ENCODE measurements at regions not wholly inside any gene's neighbourhood (a gene's known extent, or its start where the extent isn't known, plus 50 kb on each side); places are given as distances from the start of the nearest gene placed in this dataset.

DNA sequence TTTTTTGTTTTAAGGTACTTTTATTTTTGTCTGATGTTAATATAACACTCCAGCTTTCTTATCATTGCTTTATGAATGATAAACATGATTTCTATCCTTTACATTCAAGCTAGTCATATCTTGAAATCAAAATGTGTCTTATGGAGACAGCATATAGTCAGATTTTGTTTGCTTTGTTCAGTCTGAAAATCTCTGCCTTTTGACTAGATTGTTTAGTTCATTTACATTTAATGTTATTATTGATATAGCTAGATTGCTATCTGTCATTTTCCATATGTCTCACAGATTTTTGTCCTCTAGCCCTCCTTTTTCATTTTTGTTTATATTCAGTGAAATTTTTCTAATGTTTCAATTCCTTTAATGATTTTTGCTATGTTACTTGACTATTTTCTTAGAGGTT lies 332.8 kb downstream of the SMOC2 start:
- no peak for DNase-seq (ENCODE audit: low spot score)

DNA sequence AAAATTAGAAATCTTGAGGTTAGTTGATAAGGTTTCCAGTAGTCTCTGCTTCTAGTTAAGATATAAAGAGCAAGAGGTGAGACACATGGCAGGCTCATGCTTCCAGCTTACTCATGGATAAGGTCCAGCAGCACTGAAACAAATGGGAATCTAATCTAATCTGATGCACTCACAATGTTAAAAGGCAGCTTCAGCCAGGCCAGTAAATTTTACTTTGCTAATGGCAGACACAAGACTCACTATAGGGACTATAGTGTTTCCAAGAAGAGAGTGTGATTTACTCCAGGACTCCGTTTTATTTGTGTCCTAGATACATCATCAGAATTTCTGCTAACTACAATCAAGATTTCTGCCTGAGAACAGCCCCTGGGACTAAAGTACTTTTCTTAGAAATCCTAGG lies 324.8 kb downstream of the SMOC2 start:
- DNase-seq (ENCODE audit: low spot score), result no peak

DNA sequence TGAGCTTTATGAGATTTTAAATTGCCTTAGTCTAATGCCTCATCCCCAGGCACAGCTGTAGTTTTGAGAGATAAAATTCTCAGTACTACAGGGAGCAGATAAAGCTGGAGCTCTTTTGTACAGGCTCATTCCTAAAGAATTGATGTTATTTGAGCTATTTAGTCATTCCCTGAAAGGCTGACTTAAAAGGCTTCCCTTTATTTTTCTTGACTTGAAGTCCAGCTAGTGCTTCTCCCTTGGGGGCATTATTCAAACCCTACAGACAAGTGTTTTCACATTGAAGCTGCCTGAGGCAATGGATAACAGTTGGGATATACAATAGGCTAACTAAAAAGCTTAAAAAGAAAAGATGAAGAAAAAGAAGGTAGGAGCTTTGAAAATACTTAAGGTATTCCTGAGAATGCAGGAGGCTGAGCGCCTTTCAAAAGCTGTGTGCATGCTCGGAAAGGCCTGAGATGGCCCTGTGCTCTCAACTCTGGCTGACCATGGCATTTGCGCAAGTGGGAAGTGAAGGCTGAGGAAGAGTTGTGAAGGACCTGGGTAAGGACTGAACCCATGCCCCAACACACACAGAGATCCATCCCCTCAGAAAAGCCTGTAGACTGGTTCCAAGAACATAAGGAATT lies 315.1 kb downstream of the SMOC2 start:
- DNase-seq (ENCODE audit: low spot score), result no peak

DNA sequence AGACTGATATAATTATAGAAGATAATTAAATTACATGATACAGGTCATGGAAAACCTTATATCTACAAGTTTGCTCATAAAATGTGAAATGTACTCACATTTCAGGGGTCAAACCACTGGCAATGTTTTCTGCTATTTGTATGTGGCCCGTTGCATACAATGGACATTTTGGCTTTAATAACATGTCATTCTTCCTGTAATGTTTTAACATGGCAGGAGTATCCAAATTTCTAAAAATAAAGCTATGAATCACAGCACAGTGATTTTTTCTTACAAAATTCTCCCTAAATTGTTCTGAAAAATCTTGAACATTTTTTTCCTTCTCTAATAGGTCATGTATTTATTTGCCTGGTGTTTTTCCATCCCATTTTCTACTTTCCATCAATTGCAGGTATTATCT lies 305.7 kb downstream of the SMOC2 start:
- no peak for DNase-seq (ENCODE audit: low spot score)

DNA sequence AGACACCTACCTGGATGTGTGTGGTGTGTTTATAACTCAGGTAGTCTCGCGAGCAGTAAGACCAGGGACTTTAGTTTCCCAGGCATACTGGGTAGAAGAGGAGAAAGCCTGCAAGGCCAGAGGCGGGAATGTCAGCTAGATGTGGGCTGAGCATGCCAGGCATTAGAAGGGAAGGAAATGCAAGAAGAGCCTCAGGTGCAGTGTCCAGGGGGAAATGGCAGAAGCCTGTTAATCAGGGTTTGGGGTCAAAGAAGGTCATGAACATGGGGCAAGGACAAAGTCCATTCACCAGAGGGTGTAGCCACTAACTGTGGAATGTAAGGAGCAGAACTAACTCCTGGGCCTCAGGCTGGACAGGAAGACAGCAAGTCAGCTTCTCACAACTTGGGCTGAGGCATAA lies 305.0 kb downstream of the SMOC2 start:
- DNase-seq (ENCODE audit: low spot score), result no peak

DNA sequence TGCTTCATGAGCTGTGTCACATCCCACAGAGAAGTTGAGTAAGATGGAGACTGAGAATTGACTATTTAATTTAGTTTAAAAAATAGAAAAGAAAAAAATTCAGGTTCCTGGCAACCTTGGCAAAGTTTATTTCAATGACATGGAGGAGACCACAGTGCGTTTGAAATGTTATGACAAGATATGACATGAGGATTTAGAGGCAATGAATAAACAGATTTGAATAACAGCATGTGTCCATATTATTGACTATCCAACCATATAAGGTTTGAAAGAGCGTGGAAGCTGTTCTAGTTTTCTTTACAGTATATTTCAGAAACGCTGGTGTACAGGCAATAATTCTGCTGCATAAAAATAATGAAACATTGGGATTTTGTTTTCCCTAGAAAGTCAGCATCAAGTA lies 303.9 kb downstream of the SMOC2 start:
- no peak for DNase-seq (ENCODE audit: low spot score)

DNA sequence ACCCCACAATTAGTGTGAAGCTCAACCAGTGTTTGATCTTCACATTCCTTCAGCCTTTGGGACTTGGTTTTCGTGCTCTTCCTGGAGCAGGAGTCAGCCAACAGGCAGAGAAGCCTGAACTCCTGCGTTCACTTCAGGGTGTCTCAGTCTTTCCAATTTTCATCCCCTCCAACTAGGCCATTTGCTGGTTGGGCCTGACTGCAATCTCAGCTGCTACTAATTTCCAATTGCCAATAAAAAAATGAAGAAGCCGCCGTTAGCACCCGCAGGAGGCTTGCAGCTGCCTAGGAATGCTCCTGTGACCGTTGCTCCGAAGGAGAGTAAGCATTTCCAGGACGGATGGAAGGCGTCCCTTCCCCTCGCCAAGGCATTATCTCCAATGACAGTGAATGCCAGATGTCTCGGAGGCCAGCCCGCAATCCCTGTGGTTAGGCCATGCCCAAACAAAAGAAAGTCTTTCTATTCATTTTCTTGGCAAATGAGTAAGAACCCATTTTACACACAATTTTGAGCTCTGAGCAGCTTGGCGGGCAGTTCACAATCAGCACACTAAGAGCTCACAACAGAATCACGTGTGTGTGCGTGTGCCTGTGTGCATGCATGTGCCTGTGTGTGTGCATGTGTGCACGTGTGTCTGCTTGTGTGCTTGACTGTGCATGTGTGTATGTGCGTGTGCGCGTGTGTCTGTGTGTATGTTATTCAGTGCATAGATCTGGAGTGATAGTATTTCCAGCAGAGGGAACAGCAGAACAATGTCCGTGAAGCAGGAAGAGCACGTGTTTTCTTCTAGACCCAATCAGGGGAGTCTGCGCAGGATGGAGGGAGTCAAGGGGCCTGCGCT lies 301.2 kb downstream of the SMOC2 start:
- DNase-seq (ENCODE audit: low spot score), result no peak

DNA sequence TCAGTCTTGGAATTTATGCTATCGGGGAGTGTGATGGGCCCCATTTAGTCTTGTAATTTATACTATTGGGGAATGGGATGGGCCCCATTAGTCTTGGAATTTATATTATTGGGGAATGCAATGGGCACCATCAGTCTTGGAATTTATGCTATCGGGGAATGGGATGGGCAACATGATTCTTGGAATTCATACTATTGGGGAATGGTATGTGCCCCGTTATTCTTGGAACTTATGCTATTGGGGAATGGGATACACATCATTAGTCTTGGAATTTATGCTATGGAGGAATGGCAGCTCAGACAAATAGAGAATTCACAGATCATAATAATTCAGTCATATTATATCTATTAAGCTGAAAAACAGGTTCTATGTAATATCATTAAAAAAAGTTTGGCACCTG lies 300.3 kb downstream of the SMOC2 start:
- no peak for DNase-seq (ENCODE audit: low spot score)

DNA sequence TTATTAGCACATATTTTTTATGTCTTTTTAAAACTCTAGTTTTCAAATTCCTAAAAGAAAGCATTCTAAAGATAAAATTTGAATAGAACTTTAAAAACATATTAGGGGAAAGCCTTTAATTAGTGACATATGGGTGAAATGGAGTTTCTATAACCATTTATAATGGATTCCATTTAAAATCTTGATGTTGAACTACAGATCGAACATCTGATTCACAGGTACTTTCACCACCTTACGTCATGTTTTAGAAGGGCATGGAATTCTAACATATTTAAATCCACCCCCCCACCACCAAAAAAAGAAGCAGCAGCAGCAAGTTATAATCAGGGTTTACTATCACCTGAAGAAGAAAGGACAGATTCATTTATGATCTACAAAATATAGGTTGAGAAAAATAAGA lies 298.4 kb downstream of the SMOC2 start:
- DNase-seq (ENCODE audit: low spot score), result no peak

DNA sequence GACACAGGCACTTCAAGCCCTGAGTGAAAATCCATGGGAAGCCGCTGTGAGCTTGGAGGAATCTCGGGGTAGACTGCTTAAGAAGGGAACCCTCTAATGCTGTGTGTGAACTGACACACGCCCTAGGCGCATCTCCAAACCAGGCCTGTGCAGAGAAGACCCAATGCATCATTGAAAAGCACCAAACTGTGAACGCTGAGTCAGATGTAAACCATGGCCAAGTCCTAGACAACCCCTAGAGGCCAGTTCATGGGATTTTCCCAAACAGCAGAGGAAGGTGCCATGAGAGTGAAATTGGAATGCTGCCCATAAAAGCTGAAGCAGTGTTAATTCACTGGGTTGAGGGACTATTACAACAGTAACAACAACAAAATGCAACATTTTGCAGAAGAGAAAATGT lies 296.5 kb downstream of the SMOC2 start:
- DNase-seq (ENCODE audit: low spot score), result no peak

DNA sequence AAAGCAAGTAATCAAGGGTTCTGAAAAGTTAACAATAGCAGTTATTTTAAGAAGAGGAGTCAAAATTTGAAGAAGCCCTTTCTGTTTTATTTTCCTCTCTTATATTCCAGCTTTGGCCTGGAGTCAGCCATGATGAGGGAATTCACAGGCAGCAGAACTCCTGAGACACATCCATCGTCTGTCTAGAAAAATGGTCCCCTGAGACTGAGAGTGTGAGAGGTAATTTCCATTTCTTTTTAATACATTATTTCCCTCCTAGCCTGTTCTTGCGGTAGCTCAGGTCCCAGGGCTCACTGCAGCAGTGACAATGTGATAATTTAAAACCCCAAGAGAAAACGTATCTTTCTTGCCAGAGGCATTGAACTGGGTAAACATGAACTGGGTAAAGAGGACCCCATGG lies 296.0 kb downstream of the SMOC2 start:
- DNase-seq (ENCODE audit: low spot score), result no peak

DNA sequence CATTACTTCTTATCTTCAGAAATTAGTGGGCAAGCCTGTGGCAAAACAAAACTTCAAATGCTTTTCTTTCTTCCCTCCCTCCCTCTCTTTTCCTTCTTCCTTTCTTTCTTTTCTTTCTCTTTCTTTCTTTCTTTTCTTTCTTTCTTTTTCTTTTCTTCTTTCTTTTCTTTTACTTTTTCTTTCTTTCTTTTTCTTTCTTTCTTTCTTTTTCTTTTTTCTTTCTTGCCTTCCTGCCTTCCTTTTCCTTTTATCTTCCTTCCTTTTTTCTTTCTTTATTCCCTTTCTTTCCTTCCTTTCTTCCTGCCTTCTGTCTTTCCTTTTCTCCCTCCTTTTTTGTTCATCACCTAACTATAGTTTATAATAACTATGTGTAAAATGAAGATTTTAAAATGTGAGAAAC lies 295.1 kb downstream of the SMOC2 start:
- no peak for DNase-seq (ENCODE audit: low spot score)

DNA sequence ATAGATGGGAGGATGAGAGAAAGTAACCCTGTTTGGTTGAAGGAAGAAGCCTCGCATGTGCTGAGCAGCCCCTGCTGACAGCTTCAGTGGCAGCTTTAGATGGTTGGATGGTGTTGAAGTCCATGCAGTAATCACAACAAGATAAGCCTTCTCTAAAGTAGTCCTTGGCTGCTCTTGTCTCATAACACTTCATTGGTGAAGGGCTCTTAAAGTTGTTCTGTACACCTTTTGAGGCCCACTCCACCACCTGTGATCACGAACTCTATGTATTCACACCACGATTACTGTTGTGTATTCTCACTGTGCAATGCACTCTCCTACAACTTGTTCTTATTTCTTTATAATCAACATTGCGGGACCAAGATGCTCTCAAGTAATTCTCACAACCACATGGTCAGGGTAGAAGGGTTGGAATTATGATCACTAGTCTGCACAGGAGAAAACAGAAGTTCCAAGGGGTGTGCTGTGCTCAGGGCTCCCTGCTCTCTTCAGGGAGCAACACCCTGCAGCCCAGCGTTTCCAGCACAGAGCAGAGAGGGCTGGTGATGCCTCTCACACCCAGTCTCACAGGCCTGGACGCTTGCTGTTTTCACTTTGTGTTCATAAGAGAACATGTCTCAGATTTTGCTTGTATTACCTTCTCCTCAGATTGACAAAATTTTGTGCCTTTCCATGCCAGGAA lies 294.4 kb downstream of the SMOC2 start:
- DNase-seq (ENCODE audit: low spot score), result no peak

DNA sequence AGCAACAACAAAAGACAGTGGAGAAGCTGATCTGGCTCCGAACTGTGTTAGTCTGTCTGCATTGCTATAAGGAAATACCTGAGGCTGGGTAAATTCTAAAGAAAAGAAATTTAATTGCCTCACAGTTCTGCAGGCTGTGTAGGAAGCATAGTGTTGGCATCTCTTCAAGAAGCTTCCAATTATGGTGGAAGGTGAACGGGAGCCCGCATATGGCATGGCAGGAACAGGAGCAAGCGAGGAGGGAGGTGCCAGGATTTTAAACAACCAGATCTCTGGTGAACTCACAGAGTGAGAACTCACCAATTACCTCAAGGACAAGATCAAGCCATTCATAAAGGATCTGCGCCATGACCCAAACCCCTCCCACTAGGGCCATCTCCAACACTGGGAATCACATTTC lies 293.5 kb downstream of the SMOC2 start:
- no peak for DNase-seq (ENCODE audit: low spot score)

DNA sequence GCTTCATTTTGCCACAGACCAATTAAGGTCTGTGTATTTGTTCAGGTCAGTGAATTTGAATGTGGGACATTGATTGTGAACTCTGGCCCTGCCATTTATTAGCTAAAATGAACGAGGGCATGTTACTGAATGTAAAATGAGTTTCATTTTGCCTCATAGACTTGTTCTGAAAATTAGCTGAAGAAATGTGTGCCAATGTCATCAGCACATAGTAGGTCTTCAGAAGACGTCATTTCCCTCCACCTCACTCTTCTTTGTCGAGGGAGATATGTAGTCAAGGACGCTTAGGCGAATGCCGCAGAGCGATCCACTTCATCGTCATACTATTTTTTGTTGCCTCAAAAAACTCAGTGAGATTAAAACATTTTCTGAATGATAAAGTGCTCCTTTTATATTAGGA lies 291.7 kb downstream of the SMOC2 start:
- DNase-seq (ENCODE audit: low spot score), result no peak

DNA sequence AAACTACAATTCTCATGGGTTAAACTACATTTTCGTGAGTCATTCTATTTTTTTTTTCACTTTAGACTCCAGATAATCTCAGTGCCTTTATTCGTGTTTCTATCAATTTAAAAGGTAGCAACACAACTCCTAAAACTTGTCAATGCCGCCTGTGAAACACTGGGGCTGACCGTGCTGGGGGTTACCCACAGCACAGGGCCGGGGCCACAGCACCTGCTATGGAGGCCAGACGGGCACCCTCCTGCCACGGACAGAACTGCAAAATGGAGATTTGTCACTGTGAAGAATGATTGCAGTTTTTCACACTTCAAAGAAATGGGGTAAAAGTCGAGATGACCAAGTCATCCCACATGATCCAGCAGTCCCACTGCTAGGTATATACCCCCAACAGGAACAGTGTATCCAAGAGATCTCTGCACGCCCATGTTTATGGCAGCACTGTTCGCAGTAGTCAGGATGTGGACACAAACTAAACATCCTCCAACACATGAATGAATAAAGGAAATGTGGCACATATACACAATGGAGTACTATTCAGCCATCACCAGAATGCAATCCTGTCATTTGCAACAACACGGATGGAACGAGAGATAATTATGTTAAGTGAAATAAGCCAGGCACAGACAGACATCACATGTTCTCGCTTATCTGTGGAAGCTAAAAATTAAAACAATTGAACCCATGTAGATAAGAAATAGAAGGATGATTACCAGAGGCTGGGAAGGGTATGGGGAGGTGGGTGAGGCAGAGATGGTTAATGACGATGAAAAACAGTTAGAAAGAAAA lies 290.1 kb downstream of the SMOC2 start:
- DNase-seq (ENCODE audit: low spot score), result no peak

DNA sequence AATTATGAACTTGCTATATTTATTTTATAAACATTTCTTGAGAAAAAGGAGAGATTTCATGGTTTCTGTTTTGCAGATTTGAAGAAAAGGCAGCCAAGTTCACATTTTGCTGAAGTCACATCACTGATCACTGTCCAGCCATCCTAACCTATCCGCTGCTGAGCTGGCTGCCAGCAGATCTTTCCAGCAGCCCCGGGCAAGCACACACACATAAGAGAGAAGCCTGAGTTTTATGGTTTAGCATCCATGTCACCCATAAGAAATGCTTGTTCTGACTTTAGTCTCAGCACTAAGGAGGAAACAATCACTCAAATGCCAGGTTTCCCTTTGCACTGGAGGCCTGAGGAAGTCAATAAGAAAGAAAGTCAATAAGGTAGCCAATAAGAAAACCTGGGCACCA lies 287.1 kb downstream of the SMOC2 start:
- no peak for DNase-seq (ENCODE audit: low spot score)

DNA sequence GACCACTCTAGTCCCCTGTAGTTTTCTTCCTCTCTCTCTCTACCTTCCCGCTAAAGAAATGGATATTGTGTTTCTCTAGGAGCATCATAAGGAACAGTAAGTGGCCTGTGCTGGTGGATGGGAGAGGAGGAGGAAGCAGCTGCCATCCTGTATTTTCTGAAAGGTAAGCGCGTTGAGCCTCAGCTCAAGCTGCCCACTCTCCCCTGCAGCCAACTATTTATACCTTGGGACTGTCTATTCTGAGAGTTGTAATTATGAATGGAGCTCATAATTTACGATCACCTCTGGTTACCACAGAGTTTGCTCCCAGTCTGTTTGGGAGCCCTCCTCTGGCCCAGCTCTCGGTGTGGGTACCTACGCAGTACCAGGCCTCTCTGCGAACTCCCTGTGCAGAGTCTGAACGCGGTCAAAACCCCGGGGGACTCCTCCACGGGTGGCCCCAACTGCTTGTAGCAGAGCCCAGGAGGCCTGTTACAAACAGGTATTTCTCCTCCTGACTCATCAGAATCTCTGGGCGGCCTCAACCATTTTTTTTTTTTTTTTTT lies 285.4 kb downstream of the SMOC2 start:
- DNase-seq (ENCODE audit: low spot score), result no peak

DNA sequence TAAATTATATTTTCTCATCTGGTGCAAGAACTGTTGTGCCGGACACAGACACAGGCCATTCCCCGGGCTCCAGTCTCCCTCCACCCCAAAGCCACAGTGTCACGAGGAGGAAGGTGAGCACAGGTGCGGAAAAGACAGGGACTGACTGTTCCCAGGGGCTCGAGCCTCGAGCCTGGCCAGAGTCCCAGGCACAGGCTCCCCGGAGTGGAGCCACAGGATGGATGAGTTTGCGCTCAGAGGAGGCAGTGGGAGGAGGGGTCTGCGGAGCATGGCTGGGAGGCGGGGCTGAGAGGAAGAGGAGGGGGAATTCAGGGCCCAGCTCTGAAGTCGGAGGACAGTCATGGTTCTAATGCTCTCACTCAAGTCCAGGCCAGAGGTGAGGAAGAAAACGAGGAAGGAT lies 284.8 kb downstream of the SMOC2 start:
- DNase-seq (ENCODE audit: low spot score), result no peak

DNA sequence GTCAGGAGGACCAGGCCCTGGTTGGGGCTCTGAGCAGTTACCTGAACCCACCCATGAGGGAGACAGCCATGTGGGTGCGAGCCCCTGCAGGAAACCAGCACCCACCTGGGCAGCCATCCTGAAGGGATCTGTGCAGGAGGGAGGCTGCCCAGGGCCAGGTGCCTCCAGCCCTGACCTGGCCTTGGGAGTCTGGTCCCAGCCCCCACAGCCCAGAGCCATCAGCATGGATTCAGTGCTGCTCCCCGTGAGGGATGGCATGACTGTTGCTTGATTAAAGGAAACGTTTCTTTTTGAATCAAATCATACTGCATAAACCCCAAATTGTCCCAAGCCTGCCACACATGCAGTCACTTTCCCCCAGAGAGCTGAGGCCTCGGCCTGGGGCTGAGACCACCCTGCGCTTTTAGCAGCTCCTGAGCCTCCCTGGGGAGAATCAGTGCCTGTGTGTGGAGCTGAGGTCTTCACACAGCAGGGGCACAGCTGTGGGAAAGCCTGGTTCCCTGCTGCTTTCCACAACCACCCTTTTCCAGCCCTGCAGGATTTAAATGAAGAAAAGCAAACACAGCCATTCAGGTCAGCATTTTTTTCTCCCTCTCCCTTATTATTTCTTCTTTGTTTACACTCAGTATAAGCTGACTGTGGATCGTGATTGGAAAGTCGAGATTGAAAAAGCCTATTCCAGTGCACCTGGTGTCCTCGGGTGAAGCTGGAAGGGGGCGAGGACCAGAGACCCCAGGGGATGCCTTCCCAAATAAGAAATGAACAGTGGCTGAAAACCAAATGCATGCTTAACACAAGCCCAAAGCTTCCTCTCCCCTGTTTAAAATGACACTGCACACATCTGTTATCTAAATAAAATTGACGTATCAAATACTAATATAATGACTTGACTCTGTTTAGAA lies 283.9 kb downstream of the SMOC2 start:
- no peak for DNase-seq (ENCODE audit: low spot score)

DNA sequence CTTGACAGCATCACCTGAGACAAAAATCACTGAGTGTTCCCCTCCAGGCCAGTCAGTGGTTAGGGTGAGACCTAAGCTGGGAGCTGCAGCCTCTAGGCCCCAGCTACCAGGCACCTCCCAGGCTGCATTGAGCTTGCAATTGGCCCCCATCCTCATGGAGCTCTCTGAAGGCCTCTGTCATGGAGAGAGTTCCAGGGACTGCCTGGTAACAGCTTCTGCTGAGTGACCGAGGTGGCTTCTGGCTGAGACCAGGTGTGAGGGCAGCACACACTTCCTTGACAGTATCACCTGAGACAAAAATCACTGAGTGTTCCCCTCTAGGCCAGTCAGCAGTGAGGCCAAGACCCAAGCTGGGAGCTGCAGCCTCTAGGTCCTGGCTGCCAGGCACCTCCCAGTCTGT lies 283.0 kb downstream of the SMOC2 start:
- no peak for DNase-seq (ENCODE audit: low spot score)
